Mesothelial cell of epicardium (in vitro differentiated cells): ENCODE measurements at regions not wholly inside any gene's neighbourhood (a gene's known extent, or its start where the extent isn't known, plus 50 kb on each side); places are given as distances from the start of the nearest gene placed in this dataset.

ENCODE experiments used
- DNase-seq, 2 experiments: peaks; one replicate each; pipeline ENCODE4 v3.0.0; 2021; ENCODE audit warnings: low spot score in 2 of 2; ENCODE audit not compliant: unreplicated experiment in 2 of 2
- H3K27ac Mint-ChIP-seq: 2 replicates; pipeline ENCODE4 v1.8.0; 2021; ENCODE audit warnings: mixed read lengths
- H3K27me3 Mint-ChIP-seq: 2 replicates; pipeline ENCODE4 v1.8.0; 2021; ENCODE audit warnings: low read depth, mixed read lengths
- H3K36me3 Mint-ChIP-seq: 2 replicates; pipeline ENCODE4 v1.8.0; 2021; ENCODE audit warnings: mixed read lengths
- H3K4me1 Mint-ChIP-seq: 2 replicates; pipeline ENCODE4 v1.8.0; 2021; ENCODE audit warnings: mixed read lengths
- H3K4me3 Mint-ChIP-seq: 2 replicates; pipeline ENCODE4 v1.8.0; 2021; ENCODE audit warnings: mild to moderate bottlenecking, moderate library complexity, mixed read lengths
- H3K9me3 Mint-ChIP-seq: 2 replicates; pipeline ENCODE4 v1.8.0; 2021; ENCODE audit warnings: mixed read lengths
- TF ChIP-seq, protein P1 (sequence below): fragments of 200-600 bp; sonication (generic); IDR thresholded peaks from one replicate; pipeline ENCODE4 v1.5.0; 2021; ENCODE audit warnings: antibody characterized with exemption; ENCODE audit not compliant: unreplicated experiment

DNA sequence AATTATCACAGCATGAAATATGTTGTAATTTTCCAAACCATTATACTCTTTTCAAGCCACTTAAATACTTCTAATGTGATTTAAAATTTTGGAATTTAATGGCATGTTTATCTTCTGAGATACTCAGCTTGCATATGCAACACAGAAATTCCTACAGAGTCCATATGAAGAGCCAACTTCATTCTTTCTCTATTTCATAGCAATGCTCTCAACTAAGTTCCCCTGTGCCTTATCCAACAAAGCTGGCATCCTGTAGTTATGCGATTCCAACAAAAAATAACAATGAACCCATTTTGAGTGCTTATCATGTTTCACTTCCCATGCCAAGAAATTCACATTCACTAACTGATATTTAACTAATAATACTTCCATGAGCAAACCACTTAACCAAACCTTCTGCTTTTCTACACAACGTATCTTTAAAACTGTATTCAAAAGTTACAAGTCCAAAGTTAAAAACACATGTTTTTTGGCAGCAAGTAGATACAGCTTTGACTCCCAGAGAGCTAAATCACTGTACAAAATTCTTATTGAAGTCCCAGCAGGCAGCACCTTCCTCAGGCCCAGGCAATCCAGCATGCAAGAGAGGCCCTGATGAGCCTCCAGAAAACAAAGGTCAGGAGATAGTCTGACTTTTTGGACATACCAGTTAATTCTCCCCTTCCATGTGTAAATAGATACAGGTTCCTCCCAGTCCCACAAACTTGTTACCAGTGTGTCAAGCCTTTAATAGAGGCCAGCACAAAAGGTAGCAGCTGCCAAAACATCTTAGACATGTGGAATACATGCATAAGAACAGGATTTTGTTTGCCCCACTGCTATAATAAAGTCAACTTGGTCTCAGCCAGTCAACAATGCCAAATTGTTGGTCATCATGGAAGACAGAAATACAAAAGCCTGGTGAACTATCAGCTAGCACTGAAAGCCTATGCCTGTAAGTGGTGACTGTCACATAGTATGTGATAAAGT is 113.1 kb upstream of the WDR75 start:
- no peak overlapping the region for H3K27ac Mint-ChIP-seq
- H3K4me1 Mint-ChIP-seq: peaks cover 3% of the 10 kb centered on the region
- TF ChIP-seq, protein P1, sequence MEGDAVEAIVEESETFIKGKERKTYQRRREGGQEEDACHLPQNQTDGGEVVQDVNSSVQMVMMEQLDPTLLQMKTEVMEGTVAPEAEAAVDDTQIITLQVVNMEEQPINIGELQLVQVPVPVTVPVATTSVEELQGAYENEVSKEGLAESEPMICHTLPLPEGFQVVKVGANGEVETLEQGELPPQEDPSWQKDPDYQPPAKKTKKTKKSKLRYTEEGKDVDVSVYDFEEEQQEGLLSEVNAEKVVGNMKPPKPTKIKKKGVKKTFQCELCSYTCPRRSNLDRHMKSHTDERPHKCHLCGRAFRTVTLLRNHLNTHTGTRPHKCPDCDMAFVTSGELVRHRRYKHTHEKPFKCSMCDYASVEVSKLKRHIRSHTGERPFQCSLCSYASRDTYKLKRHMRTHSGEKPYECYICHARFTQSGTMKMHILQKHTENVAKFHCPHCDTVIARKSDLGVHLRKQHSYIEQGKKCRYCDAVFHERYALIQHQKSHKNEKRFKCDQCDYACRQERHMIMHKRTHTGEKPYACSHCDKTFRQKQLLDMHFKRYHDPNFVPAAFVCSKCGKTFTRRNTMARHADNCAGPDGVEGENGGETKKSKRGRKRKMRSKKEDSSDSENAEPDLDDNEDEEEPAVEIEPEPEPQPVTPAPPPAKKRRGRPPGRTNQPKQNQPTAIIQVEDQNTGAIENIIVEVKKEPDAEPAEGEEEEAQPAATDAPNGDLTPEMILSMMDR: no peak
- no peak for DNase-seq
- peaks cover 23% of the 10 kb centered on the region for H3K9me3 Mint-ChIP-seq
- H3K4me3 Mint-ChIP-seq: no peak overlapping the region
- peaks cover 4% of the 10 kb centered on the region for H3K36me3 Mint-ChIP-seq
- H3K27me3 Mint-ChIP-seq: no peaks in the 10 kb centered on the region

DNA sequence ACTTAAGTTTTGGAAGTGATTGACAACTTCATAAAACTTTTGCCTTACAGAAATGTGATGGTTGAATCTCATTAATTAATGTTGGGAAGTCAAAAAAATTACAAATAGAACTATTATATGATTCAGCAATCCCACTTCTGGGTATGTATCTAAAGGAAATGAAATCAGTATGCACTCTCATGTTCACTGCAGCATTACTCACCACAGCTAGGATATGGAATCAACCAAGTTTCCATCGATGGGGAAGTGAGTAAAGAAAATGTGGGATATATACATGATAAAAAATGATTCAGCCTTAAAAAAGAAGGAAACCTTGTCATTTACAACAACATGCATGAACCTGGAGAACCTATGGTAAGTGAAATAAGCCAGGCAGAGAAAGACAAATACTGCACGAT is 112.4 kb upstream of the WDR75 start:
- no peak overlapping the region for H3K4me3 Mint-ChIP-seq
- no peaks in the 10 kb centered on the region for H3K27me3 Mint-ChIP-seq
- peaks cover 6% of the 10 kb centered on the region for H3K36me3 Mint-ChIP-seq
- no peak for DNase-seq
- peaks cover 24% of the 10 kb centered on the region for H3K9me3 Mint-ChIP-seq
- peaks cover 3% of the 10 kb centered on the region for H3K4me1 Mint-ChIP-seq
- no peak overlapping the region for H3K27ac Mint-ChIP-seq
- TF ChIP-seq, protein P1: no peak

DNA sequence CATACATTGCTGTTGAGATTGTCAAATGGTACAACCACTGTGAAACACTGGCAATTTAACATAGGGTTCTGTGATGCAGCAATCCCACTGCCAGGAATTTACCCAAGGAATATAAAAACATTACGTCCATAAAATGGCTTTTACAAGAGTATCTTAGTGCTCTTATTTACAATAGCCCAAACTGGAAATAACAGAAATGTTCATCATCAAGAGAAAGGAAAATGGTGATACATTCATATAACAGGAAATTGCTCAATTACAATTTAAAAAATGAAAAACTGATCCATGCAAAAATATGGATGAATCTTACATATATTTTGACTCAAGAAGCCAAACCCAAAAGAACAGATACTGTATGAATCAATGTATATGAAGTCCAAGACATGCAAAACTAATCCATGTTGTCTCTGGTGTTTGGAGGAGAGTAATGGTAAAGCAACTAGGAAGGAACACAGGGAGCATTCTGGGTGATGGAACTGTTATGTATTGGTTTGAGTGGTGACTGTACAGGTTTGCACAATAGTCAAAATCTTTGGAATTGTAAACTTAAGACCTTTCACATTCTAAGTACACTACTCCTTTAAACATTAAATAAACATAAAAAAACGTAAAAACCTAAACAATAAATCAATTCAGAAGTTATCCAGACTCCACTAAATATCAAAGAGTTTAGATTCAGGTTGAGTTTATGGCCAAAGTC is 104.8 kb upstream of the WDR75 start:
- TF ChIP-seq, protein P1: no peak
- H3K9me3 Mint-ChIP-seq: peaks cover 46% of the 10 kb centered on the region
- no peaks in the 10 kb centered on the region for H3K27me3 Mint-ChIP-seq
- no peak overlapping the region for H3K27ac Mint-ChIP-seq
- no peak overlapping the region for H3K4me3 Mint-ChIP-seq
- no peak for DNase-seq
- no peaks in the 10 kb centered on the region for H3K4me1 Mint-ChIP-seq
- H3K36me3 Mint-ChIP-seq: peaks cover 12% of the 10 kb centered on the region

DNA sequence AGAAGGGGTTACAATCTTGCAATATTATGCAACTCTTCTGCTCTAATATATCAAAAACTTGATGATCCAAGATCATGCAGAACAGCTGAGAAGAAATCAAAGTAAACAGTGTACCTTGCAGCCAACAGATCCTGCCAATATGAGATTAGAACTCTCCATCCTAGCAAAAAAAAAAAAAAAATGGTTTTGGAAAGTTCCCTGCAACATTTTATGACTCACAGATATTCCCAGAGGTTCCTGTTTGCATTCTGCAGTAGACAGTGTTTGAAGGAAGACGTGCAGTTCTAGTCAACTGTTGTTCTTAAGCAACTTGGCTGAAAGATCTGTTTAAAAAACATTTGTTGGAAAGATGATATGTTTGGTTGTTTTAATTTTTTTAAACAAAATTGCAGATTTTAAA is 103.6 kb upstream of the WDR75 start:
- H3K9me3 Mint-ChIP-seq: peaks cover 41% of the 10 kb centered on the region
- no peaks in the 10 kb centered on the region for H3K27me3 Mint-ChIP-seq
- TF ChIP-seq, protein P1: no peak
- no peak overlapping the region for H3K4me3 Mint-ChIP-seq
- H3K4me1 Mint-ChIP-seq: no peaks in the 10 kb centered on the region
- H3K27ac Mint-ChIP-seq: no peak overlapping the region
- peaks cover 11% of the 10 kb centered on the region for H3K36me3 Mint-ChIP-seq
- no peak for DNase-seq

DNA sequence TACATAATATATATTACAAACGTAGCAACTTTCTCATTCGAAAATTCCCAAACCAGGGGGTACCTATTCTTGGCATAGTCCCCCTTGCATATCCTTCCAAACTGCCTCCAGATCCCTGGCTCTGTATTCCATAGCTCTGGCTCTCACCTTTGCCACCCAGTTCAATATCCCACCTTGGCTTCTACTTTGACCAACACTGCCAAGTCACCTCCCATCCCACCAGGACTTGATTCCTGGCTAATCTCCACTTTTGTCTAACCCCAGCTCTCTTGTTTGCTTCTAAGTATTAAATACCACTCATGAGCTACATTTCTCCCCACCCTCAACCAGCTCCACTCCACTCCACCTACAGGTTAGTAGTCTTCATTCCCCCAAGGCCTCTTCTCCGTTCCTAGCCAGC is 103.2 kb upstream of the WDR75 start:
- Mint-ChIP-seq H3K27ac (no peak overlapping the region), H3K27me3 (no peaks in the 10 kb centered on the region), H3K4me3 (no peak overlapping the region), H3K9me3 (peaks cover 40% of the 10 kb centered on the region), H3K36me3 (peaks cover 15% of the 10 kb centered on the region), H3K4me1 (no peaks in the 10 kb centered on the region)
- DNase-seq: no peak
- TF ChIP-seq, protein P1: no peak
